ENCODE measurements at regions not wholly inside any gene's neighbourhood (a gene's known extent, or its start where the extent isn't known, plus 50 kb on each side); places are given as distances from the start of the nearest gene placed in this dataset.

- no peak for DNase-seq
Measured at GRCh38 chr10:128921389-128922022, 545.5 kb upstream of the MGMT start.

- DNase-seq, result no peak
Measured at GRCh38 chr10:128922172-128922571, 544.9 kb upstream of the MGMT start.

GRCh38 chr10:128922619-128923196 is 544.3 kb upstream of the MGMT start:
- DNase-seq, result no peak

GRCh38 chr10:128924918-128925317 is 542.1 kb upstream of the MGMT start:
- DNase-seq, result no peak

GRCh38 chr10:128926711-128927110 is 540.3 kb upstream of the MGMT start:
- DNase-seq, result no peak

- DNase-seq, result no peak
Measured at GRCh38 chr10:128927497-128928161, 539.4 kb upstream of the MGMT start.

- DNase-seq, result no peak
Measured at GRCh38 chr10:128928231-128928836, 538.7 kb upstream of the MGMT start.

GRCh38 chr10:128929131-128929530 is 537.9 kb upstream of the MGMT start:
- no peak for DNase-seq

GRCh38 chr10:128929767-128930166 is 537.3 kb upstream of the MGMT start:
- no peak for DNase-seq

GRCh38 chr10:128930515-128930914 is 536.5 kb upstream of the MGMT start:
- no peak for DNase-seq

- no peak for DNase-seq
Measured at GRCh38 chr10:128932071-128932820, 534.8 kb upstream of the MGMT start.

GRCh38 chr10:128934492-128934891 is 532.5 kb upstream of the MGMT start:
- no peak for DNase-seq

- no peak for DNase-seq
Measured at GRCh38 chr10:128936392-128936791, 530.6 kb upstream of the MGMT start.

- DNase-seq, result no peak
Measured at GRCh38 chr10:128938558-128938957, 528.5 kb upstream of the MGMT start.

GRCh38 chr10:128940081-128940480 is 527.0 kb upstream of the MGMT start:
- DNase-seq, result no peak

- DNase-seq, result no peak
Measured at GRCh38 chr10:128943111-128943510, 523.9 kb upstream of the MGMT start.

- no peak for DNase-seq
Measured at GRCh38 chr10:128945398-128945797, 521.6 kb upstream of the MGMT start.

GRCh38 chr10:128950159-128950915 is 516.7 kb upstream of the MGMT start:
- no peak for DNase-seq

- DNase-seq, result no peak
Measured at GRCh38 chr10:128950916-128951275, 516.1 kb upstream of the MGMT start.

GRCh38 chr10:128952856-128953255 is 514.2 kb upstream of the MGMT start:
- no peak for DNase-seq

- DNase-seq, result no peak
Measured at GRCh38 chr10:128956149-128956548, 510.9 kb upstream of the MGMT start.

- no peak for DNase-seq
Measured at GRCh38 chr10:128957221-128957620, 509.8 kb upstream of the MGMT start.
